ENCODE measurements at regions not wholly inside any gene's neighbourhood (a gene's known extent, or its start where the extent isn't known, plus 50 kb on each side); places are given as distances from the start of the nearest gene placed in this dataset.

DNA sequence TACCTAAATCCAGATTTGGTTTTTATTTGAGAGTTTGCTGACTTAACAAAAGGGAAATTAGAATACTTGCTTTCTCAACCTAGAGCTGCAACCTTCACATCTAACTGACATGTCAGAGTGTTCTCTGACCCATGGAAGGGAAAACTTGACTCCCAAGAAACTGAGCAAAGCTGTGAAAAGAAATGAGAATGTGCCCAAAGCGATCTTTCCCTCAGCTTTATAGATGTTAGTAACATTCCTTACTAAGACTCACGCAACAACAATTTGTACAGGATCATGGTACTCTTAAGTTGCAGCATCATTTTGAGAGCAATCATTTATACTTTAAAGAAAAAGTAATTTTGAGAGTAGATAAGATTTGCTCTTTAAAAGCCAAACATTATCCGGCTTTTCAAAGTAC is 117.0 kb upstream of the FBXL7 start (continued):
- TF ChIP-seq, protein P1, sequence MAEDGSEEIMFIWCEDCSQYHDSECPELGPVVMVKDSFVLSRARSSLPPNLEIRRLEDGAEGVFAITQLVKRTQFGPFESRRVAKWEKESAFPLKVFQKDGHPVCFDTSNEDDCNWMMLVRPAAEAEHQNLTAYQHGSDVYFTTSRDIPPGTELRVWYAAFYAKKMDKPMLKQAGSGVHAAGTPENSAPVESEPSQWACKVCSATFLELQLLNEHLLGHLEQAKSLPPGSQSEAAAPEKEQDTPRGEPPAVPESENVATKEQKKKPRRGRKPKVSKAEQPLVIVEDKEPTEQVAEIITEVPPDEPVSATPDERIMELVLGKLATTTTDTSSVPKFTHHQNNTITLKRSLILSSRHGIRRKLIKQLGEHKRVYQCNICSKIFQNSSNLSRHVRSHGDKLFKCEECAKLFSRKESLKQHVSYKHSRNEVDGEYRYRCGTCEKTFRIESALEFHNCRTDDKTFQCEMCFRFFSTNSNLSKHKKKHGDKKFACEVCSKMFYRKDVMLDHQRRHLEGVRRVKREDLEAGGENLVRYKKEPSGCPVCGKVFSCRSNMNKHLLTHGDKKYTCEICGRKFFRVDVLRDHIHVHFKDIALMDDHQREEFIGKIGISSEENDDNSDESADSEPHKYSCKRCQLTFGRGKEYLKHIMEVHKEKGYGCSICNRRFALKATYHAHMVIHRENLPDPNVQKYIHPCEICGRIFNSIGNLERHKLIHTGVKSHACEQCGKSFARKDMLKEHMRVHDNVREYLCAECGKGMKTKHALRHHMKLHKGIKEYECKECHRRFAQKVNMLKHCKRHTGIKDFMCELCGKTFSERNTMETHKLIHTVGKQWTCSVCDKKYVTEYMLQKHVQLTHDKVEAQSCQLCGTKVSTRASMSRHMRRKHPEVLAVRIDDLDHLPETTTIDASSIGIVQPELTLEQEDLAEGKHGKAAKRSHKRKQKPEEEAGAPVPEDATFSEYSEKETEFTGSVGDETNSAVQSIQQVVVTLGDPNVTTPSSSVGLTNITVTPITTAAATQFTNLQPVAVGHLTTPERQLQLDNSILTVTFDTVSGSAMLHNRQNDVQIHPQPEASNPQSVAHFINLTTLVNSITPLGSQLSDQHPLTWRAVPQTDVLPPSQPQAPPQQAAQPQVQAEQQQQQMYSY (CRISPR knock-in tag; IDR thresholded peaks at IDR 0.05) = no peak
- no peak for TF ChIP-seq NFYA (IDR thresholded peaks at IDR 0.05; ENCODE audit: borderline replicate concordance, low read depth, low read length)
- TF ChIP-seq SKIL (IDR thresholded peaks at IDR 0.05; ENCODE audit: low read depth, poor library complexity, severe bottlenecking) = no peak
- TF ChIP-seq CBX5 (IDR thresholded peaks at IDR 0.05; ENCODE audit: low read depth) = no peak
- TF ChIP-seq GATAD2B (conservative IDR thresholded peaks at IDR 0.05; ENCODE audit: low read depth) = no peak
- no peak for TF ChIP-seq POLR2AphosphoS5 (IDR thresholded peaks at IDR 0.05; ENCODE audit: low read length)
- no peak for TF ChIP-seq ATF2 (IDR thresholded peaks at IDR 0.05; ENCODE audit: low read length)
- no peak for TF ChIP-seq ZSCAN29 (IDR thresholded peaks at IDR 0.05)
- TF ChIP-seq ESRRA (IDR thresholded peaks at IDR 0.05; ENCODE audit: low read length) = no peak
